ELF-1 (cell line): ENCODE measurements at regions not wholly inside any gene's neighbourhood (a gene's known extent, or its start where the extent isn't known, plus 50 kb on each side); places are given as distances from the start of the nearest gene placed in this dataset.
A peak's percentile ranks its signal among the peaks of the same experiment; 100 is the strongest.

ENCODE experiments used
- DNase-seq: peaks from one replicate; pipeline ENCODE4 v3.0.0-alpha.2; 2016; ENCODE audit warnings: low read depth, low spot score

DNA sequence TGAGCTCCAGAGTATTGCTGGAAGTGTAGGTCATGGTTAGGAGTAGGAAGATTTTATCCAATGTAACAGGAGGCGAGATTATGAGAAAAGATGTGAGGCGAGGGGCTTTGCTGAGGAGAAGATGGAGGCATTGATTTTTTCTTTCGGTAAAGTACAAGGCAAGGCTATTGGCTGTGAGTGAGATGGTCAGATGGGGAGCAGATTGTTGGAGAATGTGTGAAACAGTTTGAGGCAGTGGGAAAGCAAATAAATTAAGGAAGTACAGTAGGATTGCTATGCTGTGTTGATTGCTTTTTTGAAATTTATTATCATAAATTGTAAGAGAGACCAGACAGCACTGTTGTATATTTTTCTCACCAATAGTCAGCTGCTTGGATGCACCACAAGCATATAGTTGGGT is 173.3 kb downstream of the KCNE4 start:
- no peak for DNase-seq

DNA sequence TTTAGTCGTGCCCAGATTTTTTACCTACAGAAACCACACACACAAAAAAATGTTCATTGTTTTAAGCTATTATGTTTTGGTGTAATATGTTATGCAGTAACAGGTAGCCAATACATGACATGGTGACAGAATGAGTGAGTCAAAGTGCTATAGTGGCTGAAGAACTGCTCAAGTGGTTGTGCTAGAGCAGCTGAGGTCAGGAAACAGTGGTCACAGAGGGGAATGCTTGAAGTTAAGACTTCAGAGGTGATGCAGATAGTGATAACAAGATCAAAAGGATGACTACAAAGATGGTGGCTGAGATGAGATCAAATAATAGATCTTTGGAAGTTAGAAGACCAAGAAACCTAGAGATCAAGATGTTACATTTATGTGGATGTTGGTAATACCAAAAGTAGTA is 174.3 kb downstream of the KCNE4 start:
- no peak for DNase-seq

DNA sequence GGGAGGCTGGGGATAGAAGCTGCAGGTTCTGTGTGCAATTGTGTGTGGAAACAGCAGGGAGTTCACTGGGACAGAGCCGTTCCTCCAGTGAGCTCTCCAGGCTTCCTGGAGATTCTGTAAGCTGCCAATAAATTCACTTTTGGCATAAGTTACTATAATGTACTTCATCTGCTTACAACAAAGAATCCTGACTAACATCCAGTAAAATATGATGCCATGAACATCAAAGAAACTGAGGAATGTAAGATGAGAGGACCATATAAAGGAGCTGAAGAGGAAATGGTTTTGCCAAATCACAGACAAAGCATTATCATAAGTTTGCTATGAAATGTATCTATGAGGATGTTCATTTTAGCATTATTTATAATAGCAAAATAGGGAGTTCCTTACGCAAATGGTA is 175.3 kb downstream of the KCNE4 start:
- DNase-seq = no peak

DNA sequence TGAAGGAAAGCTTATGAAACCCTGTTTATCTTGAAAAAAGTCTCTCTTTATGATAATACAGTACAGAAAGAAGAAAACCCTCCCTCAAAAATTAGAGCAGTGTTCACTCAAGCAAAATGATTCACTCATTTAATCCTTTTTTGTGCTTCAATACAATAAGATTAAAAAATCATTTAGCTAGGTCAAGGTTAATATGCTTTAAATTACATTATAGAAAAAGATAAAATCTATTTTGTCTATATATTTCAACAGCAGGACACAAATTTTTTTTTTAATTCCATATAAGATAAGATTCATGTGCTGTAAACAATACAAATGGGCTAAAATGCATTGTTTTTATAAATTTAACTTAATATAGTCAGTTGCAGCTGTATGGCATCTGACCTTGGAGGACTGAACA is 176.9 kb downstream of the KCNE4 start:
- DNase-seq = no peak

DNA sequence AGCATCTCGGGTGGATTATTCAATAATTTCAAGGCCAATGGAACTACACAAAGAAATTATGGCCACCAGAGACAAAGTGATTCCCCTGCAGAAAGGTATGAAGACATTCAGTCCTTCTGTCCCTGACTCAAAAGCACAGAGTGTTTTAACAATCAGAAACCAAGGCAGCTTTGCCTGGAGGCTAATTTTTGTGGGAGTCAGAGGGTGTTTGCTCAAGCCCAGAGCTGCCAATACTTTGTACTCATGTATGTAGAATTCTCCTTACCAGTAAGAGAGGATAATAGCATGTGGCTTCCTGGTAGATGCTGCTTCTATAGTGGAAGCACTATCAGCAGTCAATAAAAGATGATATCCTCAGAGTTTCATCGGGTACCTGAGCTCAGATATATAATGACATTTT is 178.4 kb downstream of the KCNE4 start:
- no peak for DNase-seq

DNA sequence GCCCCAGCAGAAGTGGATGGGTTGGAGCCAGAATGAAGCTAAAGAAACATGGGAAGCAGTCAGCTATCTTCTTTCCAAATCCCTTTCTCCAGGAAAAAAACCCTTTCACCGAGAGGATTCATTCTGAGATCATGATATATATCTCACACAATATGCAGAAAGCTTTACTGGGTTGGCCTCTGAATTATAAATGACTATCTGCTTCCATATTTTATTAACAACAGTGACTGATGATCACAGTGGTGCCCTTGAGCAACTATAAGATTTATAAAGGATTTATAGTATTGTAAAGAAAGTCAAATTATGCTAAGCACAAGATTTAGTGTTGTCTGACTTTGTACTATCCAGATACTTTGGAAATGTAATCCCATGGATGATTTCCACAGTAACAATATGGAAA is 180.3 kb downstream of the KCNE4 start:
- DNase-seq = no peak

DNA sequence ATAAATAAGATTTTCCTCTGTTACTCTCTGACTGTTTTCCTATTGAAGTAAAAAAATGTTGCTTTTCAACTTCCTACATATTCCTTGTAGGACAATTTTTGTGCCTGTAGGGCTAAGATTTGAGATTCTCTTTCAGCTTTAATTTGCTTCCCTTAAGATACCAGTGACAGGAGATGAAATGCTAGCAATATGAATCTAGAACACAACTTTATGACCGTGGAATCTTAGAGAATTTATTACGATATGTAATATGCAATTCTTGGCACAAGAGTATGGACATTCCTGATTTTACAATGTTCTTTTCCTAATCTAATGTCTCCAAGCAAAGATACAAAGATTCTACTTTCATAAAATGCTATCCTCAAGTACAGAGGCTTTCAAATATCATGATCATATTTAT is 180.9 kb downstream of the KCNE4 start:
- no peak for DNase-seq

DNA sequence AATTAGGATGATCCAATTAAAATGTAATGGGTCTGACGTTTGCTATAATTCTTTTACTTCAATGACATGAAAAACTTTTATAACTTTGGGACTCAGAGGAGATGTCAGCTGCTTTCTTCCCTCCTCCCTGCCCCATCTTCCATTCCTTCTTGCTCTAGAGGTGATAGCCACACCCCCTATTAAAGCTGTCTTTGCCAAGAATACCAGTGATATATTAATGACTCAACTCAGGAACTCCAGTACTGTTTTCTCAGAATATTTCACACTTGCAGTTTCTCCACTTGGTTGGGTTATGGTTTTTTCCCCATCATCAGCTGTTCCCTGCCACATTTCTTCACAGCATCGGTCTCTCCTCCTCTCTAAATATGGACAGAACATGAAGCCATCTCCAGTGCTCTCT is 184.0 kb downstream of the KCNE4 start:
- no peak for DNase-seq

DNA sequence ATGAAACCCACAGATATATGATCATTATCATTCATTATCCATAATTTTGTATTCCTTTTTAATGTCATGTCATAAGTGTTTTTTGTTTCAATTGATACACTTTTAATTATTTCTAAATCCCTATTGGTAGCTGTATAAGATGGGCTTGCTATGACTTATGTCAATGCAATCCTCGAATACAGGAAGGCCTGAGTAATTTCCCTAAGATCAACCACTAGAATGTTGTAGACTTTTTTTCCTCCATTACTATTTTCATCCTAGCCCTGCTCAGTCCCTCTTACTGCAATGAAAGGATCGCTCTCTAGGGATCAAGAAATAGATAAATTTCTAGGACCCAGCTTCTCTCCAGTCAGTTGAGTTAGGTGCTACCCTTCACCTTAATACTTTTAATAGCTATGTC is 186.3 kb downstream of the KCNE4 start:
- DNase-seq = no peak

DNA sequence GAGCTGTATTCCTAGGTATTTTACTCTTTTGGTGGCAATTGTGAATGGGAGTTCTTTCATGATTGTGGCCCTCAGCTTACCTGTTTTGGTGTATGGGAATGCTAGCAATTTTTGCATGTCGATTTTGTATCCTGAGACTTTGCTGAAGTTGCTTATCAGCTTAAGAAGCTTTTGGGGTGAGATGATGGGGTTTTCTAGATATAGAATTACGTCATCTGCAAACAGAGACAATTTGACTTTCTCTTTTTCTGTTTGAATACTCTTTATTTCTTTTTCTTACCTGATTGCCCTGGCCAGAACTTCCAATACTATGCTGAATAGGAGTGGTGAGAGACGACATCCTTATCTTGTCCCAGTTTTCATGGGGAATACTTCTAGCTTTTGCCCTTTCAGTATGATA is 191.2 kb downstream of the KCNE4 start:
- no peak for DNase-seq

DNA sequence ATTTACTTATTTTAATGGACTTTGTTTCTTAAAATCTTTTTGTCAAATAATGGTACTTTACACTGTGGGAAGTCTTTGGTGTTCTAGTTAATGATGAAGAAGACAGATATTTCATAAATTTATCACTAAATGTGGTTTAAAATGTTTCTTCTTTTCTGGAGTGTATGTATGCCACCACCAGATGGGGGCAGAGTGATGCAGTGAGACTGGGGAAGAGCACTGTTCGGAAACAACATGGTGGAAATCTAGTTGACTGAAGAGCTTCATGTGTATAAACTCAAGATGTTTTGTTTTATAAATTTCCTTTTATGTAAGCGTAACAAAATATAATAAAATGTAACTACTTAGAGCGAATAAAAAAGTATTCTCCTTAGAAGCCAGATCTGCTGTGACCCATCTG is 195.1 kb downstream of the KCNE4 start:
- no peak for DNase-seq

DNA sequence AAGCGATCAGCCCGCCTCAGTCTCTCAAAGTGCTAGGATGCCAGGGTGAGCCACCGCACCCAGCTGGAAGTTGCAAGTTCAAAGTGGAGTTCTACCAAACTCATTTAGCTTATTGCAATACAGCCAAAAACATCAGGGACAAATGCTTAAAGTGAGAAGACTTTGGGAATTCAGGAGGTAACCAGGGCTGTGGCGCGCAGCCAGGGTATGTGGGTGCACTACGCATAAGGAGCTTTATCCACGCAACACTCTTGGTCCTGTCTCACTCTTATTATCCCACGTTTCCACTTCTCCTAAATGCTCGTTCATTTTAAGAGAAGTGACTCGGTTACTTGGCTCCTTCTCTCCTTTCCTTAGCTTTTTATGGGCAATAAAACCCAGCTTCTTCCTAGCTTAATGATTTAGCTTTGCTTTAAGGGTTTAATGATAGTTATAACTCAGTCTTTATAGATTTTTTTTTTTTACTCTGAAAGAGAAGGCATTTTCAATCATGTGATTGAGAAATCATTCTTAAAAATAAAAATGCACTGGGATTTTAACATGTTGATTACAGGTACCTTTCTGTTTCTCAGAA is 199.8 kb downstream of the KCNE4 start:
- DNase-seq = no peak

DNA sequence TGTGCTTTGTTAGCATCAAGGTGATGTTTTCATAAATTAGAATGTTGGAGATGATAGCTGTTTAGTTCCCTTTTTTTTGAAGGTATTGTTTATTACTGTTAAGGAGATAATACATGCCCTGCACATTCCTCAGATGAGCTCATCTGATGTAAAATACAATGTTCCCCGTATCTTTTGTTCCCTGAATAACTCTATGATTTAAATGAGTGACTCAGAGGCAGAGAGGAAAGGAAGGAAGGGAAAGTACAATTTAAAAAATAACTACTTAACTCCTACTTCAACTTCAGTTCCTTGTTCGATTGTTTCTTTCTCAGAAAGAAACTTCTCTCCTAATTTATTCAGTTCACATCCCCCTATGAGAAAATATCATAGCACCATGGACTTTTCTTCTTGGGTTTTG is 208.7 kb downstream of the KCNE4 start:
- DNase-seq = no peak

DNA sequence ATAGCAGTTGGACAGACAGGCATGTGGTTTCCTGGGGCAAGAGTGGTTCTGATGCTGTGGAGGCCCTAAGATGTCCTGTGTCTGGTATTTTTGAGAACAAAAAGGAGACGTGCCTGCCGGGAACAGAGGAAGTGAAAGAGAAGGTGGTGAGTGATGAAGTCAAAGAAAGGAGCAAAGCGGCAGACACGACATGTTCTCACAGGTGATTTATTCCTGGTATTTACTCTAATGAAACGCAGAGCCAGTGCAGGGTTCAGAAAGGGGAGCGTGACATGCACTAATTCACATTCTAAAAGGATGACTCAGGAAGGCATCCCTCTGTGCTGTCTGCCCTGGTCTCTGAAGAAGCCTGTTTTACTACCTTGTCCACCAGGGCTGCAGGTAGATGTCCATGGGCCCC is 211.0 kb downstream of the KCNE4 start:
- peak; percentile 67 for DNase-seq

DNA sequence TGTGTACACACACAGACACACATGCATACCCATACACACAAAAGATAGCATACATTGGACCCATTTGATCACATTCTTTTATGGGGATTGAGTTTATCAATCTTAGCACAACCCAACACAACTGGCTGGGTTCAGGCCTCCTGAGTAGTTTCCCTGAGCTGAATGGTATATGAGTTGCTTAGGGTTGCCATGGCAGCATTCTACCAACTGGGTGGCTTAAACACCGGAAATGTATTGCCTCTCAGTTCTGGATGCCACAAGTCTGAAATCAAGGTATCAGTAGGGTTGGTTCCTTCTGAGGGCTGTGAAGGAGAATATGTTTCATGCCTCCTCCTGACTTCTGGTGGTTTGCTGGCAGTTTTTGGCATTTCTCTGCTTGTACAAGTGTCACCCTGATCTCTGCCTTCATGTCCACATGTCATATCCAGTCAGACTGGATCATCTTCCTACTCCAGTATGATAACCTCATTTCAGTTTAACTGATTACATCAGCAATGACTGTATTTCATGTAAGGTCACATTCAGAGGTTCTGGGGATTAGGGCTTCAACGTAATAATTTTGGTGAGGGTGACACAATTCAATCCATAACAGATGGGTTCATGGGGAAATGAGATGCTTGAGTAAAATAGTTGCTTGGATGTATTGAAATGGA is 212.7 kb downstream of the KCNE4 start:
- no peak for DNase-seq

DNA sequence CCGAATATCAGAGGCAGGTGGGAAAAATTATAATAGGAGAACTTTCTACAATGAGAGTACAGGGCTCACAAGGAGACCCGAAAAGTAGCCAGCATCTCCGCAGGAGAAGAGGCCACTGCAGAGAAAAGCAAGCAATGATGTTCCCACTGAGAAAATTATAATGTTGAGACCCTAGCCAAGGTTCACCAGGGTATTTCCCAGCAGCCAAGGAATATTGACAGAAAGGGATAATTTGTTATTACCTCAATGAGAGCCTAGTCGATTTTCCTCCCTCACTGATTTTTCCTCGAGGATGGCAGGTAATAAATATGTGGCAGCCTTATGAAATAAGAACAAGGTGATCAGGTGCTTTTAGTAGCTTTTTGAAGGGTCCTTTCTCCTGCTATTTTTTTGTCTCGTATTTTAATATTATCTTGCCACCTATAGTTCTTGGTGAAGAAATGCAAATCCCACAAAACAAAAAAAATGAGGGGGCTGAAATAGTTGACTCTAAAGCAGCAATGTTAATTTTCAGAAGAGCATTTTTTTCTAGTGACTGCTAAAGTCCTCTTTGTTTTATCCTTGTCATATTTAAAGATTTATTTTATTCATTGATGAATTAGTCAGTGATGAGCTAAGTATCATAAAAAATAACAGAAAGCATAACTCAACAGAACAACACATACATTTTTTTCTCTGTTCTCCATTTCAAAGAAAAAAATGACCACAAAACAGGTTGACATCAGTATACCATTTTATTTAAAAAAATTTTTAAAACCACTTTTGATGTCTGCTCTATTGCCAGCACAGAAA is 215.4 kb downstream of the KCNE4 start:
- no peak for DNase-seq

DNA sequence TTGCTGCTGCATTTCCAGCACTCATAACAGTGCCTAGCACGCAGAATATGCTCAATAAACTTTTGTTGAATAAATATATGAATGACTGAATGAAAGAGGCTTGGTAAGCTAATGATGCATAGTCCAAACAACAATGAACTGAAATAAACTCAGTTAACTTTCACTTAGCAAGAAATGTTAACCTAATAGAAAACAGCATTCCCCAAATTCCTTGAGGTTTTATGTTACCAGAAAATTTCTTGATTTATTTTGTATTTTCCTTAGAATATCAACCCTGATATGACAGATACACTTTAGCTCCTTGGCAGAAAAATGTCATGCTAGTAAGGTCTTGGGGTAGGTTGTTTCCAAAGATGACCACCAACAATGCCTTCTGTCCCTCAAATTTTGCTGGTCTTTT is 217.4 kb downstream of the KCNE4 start:
- no peak for DNase-seq

DNA sequence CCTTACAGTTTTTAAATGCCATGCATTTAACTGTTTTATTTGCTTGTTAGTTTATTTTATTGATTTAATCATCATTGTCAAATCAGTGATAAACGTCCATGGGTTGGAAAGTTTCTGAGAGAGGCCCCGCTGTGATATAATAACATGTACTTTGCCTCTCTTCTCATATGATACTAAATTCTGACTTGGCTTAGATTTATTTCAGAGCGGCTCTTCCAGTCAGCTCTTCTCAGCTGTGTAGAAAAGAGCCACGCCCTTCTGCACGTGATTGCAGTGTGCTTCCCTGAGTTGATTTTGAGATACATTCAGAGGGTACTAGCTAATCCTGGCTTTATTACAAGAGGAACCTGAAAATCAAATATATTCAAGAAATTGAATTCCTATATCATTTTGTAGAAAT is 218.6 kb downstream of the KCNE4 start:
- DNase-seq = no peak

DNA sequence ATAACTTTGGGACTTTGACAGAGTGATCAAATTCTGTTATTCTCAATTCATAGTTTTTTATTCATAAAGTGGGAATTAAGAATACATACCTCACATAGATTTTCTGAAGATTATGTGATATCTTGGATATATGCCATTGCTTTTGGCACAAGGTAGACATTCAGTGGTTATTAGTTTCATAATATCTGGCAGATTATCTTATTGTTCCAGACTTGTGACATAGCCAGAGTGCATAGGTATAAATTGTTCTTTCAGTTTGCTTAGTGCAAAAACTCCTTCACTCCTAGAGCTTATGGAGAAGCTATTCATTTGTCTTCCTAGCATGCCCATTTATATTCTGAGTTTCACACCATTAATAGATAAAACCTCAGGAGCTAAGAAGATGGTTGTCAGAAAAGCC is 222.0 kb downstream of the KCNE4 start:
- no peak for DNase-seq

DNA sequence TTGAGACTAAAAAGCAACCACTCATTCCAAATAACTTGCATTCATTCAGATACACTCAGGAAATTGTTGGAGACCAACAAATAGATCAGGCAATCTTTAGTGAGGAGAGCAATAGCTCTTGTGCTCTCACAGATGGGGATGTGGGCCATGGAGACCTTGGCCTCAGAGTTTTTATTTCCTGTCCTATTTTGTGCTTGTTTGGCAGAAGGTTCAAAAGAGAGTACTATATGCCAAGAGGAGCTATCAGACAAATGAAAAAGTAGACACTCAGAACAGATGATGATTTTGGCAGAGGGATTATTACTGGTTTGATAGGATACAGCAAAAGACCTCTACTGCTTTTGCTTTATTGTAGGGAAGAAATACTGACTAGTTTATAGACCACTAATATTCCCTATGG is 230.2 kb downstream of the KCNE4 start:
- no peak for DNase-seq

DNA sequence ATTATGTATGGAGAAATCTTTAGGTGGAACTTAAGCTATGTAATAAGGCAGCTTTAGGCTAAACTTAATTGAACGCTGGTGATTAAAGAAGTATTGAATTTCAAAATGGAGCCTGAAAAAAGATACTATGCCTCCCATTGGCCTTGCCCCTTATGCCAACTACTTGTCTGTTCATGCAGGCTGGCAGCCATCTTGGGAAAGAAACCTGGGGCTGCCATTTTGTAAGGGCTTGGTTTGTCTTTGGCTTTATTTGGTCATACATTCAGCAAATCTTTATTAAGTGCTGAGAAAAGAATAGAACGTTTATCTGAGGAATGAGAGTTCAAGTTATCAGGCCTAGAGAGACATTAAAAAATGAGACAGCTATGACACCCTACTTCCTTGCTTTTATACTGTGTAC is 231.3 kb downstream of the KCNE4 start:
- no peak for DNase-seq

DNA sequence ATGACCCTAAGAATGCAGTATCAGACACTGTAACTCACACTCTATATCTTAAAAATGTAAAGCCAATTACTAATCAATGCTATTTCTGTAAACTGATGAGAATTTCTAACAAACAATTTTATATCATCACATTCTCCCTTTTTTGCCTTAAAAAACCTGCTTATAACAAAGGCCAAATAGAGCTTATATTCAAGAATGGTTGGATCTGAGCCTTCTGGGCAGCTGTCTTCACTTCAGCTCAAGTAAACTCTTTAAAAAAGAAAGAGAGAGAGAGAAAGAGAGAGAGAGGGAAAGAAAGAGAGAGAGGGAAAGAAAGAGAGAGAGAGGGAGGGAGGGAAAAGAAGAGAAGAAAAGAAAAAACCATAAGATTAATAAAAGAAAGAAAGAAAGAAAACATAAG is 231.8 kb downstream of the KCNE4 start:
- DNase-seq = no peak
